Left ventricle myocardium inferior (tissue), 1 donor: ENCODE measurements at regions not wholly inside any gene's neighbourhood (a gene's known extent, or its start where the extent isn't known, plus 50 kb on each side); places are given as distances from the start of the nearest gene placed in this dataset.

ENCODE experiments used
- DNase-seq: peaks from one replicate; pipeline ENCODE4 v3.0.0-alpha.2; 2020
- H3K27ac ChIP-seq: fragments of 200-600 bp; replicated peaks from 2 replicates; pipeline ENCODE4 v1.8.0; 2021
- H3K27me3 ChIP-seq: fragments of 200-600 bp; 2 replicates; pipeline ENCODE4 v1.8.0; 2021; ENCODE audit warnings: low read depth
- H3K36me3 ChIP-seq: fragments of 200-600 bp; 2 replicates; pipeline ENCODE4 v1.8.0; 2021
- H3K4me1 ChIP-seq: fragments of 200-600 bp; 2 replicates; pipeline ENCODE4 v1.8.0; 2021
- H3K4me3 ChIP-seq: fragments of 200-600 bp; 2 replicates; pipeline ENCODE4 v1.8.0; 2021; ENCODE audit warnings: mild to moderate bottlenecking, moderate library complexity
- H3K9me3 ChIP-seq: fragments of 200-600 bp; replicated peaks from 2 replicates; pipeline ENCODE4 v1.8.0; 2021
- CTCF ChIP-seq: fragments of 200-600 bp; IDR thresholded peaks from 2 replicates; pipeline ENCODE4 v1.8.0; 2021; ENCODE audit warnings: antibody characterized with exemption, mild to moderate bottlenecking, borderline replicate concordance
- intact Hi-C: fragments of 100-400 bp; cut with micrococcal nuclease; formaldehyde crosslinking; loops from one replicate; pipeline ENCODE4 v1.11.0; 2022
- donor health status: DM: no; HTN: yes; CAD: no; lungs with severe emphysema.

GRCh38 chr13:80642641-80643040 lies 301.7 kb upstream of the SPRY2 start:
- Histone ChIP-seq H3K27ac (no peak overlapping the region), H3K27me3 (no peaks in the 10 kb centered on the region), H3K4me3 (no peak overlapping the region), H3K4me1 (peaks cover 5% of the 10 kb centered on the region), H3K36me3 (no peaks in the 10 kb centered on the region), H3K9me3 (peaks cover 11% of the 10 kb centered on the region)
- TF ChIP-seq CTCF, result no peak
- intact Hi-C loops, result no loop called here
- no peak for DNase-seq

- Histone ChIP-seq H3K4me1 (peaks cover 15% of the 10 kb centered on the region), H3K9me3 (no peaks in the 10 kb centered on the region), H3K4me3 (no peak overlapping the region), H3K27ac (no peak overlapping the region), H3K36me3 (no peaks in the 10 kb centered on the region), H3K27me3 (no peaks in the 10 kb centered on the region)
- no peak for TF ChIP-seq CTCF
- no peak for DNase-seq
- intact Hi-C loops, result no loop called here
Measured at GRCh38 chr13:80633251-80633650, 292.3 kb upstream of the SPRY2 start.

GRCh38 chr13:80630685-80631121 lies 289.8 kb upstream of the SPRY2 start:
- Histone ChIP-seq H3K4me3 (no peak overlapping the region), H3K4me1 (peaks cover 15% of the 10 kb centered on the region), H3K9me3 (no peaks in the 10 kb centered on the region), H3K27me3 (no peaks in the 10 kb centered on the region), H3K27ac (peak overlapping the region; percentile 69), H3K36me3 (no peaks in the 10 kb centered on the region)
- TF ChIP-seq CTCF, result no peak
- no peak for DNase-seq
- intact Hi-C loops, result no loop called here

- TF ChIP-seq CTCF, result no peak
- DNase-seq, result no peak
- no peak overlapping the region for H3K27ac ChIP-seq
- H3K4me3 ChIP-seq, result no peak overlapping the region
- H3K4me1 ChIP-seq, result no peaks in the 10 kb centered on the region
- H3K36me3 ChIP-seq, result no peaks in the 10 kb centered on the region
- no peaks in the 10 kb centered on the region for H3K9me3 ChIP-seq
- intact Hi-C loops, result no loop called here
- no peaks in the 10 kb centered on the region for H3K27me3 ChIP-seq
Measured at GRCh38 chr13:80618781-80619180, 277.9 kb upstream of the SPRY2 start.

GRCh38 chr13:80612804-80613203 lies 271.9 kb upstream of the SPRY2 start:
- Histone ChIP-seq H3K4me3 (no peak overlapping the region), H3K36me3 (no peaks in the 10 kb centered on the region), H3K4me1 (no peaks in the 10 kb centered on the region), H3K27me3 (no peaks in the 10 kb centered on the region), H3K27ac (peak overlapping the region; percentile 58), H3K9me3 (no peaks in the 10 kb centered on the region)
- no peak for TF ChIP-seq CTCF
- intact Hi-C loops, result no loop called here
- DNase-seq, result peak; percentile 16

GRCh38 chr13:80611310-80611709 lies 270.4 kb upstream of the SPRY2 start:
- intact Hi-C loops, result no loop called here
- H3K4me3 ChIP-seq, result no peak overlapping the region
- H3K27me3 ChIP-seq, result no peaks in the 10 kb centered on the region
- DNase-seq, result no peak
- no peak for TF ChIP-seq CTCF
- peak overlapping the region; percentile 48 for H3K27ac ChIP-seq
- H3K4me1 ChIP-seq, result peaks cover under 1% of the 10 kb centered on the region
- H3K9me3 ChIP-seq, result no peaks in the 10 kb centered on the region
- H3K36me3 ChIP-seq, result no peaks in the 10 kb centered on the region
